GM06990 (cell line): ENCODE measurements at regions not wholly inside any gene's neighbourhood (a gene's known extent, or its start where the extent isn't known, plus 50 kb on each side); places are given as distances from the start of the nearest gene placed in this dataset.
"Not testable (repeated sequence)": the region's sequence is repeated elsewhere in the genome, so short reads cannot be mapped to it uniquely, and the experiment has no call there.

Experiments used
- DNase-seq: peaks from one replicate; pipeline ENCODE4 v3.0.0-alpha.2; 2011; ENCODE audit not compliant: insufficient read length; ENCODE audit errors: extremely low read depth
- H3K27me3 ChIP-seq: replicated peaks from 2 replicates; pipeline ENCODE4 v1.6.0; 2011; ENCODE audit warnings: low read length; ENCODE audit not compliant: control insufficient read depth, insufficient read depth
- H3K36me3 ChIP-seq: 2 replicates; pipeline ENCODE4 v1.5.1; 2011; ENCODE audit warnings: low read length; ENCODE audit not compliant: control insufficient read depth, insufficient read depth
- H3K4me3 ChIP-seq: replicated peaks from 2 replicates; pipeline ENCODE4 v1.5.1; 2011; ENCODE audit warnings: low read depth, mild to moderate bottlenecking, control low read depth, low read length
- TF ChIP-seq, protein P1 (sequence below): IDR thresholded peaks from 2 replicates; pipeline ENCODE4 v1.5.1; 2011; ENCODE audit warnings: low read length, control low read depth, mild to moderate bottlenecking, inconsistent platforms; ENCODE audit not compliant: insufficient read depth, poor library complexity, severe bottlenecking

DNA sequence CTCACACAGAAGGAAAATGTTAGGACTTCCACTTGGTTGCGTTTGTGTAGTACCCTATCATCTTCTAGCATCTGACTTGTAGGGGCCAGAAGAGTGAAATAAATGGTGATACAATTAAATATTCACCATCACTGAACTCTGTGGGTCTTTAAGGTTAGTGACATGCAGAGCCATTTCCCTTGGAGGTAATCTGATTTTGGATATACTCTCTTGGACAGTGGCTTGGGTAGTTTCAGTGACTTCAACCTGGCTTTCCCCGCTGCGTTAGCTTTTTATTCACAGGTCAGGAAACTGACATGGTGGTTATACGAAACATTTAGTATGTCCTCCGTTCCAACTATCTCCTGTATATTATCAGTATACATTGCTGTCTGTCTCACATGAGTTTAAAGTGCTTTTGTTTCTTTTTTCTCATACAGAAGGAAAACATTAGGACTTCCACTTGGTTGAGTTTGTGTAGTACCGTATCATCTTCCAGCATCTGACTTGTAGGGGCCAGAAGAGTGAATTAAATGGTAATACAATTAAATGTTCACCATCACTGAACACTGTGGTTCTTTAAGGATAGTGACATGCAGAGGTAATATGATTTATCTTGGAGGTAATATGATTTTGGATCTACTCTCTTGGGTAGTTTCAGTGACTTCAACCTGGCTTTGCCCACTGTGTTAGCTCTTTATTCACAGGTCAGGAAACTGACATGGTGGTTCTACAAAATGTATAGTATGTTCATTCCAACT is 883.6 kb downstream of the TAF11L14 start:
- TF ChIP-seq, protein P1, sequence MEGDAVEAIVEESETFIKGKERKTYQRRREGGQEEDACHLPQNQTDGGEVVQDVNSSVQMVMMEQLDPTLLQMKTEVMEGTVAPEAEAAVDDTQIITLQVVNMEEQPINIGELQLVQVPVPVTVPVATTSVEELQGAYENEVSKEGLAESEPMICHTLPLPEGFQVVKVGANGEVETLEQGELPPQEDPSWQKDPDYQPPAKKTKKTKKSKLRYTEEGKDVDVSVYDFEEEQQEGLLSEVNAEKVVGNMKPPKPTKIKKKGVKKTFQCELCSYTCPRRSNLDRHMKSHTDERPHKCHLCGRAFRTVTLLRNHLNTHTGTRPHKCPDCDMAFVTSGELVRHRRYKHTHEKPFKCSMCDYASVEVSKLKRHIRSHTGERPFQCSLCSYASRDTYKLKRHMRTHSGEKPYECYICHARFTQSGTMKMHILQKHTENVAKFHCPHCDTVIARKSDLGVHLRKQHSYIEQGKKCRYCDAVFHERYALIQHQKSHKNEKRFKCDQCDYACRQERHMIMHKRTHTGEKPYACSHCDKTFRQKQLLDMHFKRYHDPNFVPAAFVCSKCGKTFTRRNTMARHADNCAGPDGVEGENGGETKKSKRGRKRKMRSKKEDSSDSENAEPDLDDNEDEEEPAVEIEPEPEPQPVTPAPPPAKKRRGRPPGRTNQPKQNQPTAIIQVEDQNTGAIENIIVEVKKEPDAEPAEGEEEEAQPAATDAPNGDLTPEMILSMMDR, result no peak

DNA sequence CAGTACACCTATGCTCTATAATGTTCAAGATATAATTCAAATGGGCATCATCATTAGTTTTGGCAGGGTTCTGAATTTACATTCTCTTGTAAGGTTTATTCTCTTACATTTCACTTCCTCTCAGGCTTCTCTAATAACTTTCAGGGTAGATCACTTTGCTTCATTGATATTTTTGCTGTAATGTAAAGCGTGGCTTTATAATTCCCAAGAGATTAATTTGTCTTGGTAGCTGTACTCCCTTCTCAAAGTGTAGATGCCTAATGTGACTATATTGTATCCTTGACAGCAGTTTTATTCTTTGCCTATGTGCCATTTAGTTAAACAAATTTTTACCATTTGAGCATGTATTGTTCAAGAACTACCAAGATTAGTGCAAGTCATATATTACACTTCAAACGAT is 889.1 kb downstream of the TAF11L14 start:
- TF ChIP-seq, protein P1, result no peak
- no peak overlapping the region for H3K4me3 ChIP-seq
- no peaks in the 10 kb centered on the region for H3K27me3 ChIP-seq
- DNase-seq, result no peak
- H3K36me3 ChIP-seq, result no peaks in the 10 kb centered on the region

More for the DNA sequence above, 883.6 kb downstream of the TAF11L14 start:
- Histone ChIP-seq H3K27me3 (no peaks in the 10 kb centered on the region), H3K4me3 (no peak overlapping the region), H3K36me3 (no peaks in the 10 kb centered on the region)
- DNase-seq, result no peak

DNA sequence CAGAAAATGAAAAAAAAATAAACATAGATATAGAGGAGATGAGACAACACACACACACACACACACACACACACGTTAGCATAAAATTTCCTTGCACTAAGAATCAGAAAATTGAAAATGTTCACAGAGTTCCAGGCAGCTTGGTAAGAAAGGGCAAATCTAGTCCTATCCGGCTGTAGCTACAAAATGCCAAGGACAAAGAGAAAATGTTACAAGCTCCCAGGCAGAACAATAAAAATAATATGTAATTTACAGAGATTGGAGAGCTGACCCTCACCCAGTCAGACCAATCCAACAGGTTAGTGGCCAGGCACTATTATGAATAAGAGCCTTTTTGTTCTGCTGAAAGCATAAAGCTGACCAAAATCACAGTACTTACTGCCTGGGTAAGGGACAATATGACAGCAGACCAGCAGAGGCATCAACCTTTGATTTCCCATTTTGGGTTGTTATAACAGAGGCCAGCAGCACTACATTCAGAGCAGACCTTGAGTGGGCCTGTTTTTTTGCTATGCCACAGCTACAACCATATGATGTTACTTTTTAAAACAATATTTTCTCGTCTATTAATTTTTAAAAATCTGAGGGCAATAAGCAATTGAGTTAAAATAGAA is 892.6 kb downstream of the TAF11L14 start:
- no peak overlapping the region for H3K4me3 ChIP-seq
- TF ChIP-seq, protein P1, result no peak
- H3K27me3 ChIP-seq, result no peaks in the 10 kb centered on the region
- DNase-seq, result no peak
- no peaks in the 10 kb centered on the region for H3K36me3 ChIP-seq

DNA sequence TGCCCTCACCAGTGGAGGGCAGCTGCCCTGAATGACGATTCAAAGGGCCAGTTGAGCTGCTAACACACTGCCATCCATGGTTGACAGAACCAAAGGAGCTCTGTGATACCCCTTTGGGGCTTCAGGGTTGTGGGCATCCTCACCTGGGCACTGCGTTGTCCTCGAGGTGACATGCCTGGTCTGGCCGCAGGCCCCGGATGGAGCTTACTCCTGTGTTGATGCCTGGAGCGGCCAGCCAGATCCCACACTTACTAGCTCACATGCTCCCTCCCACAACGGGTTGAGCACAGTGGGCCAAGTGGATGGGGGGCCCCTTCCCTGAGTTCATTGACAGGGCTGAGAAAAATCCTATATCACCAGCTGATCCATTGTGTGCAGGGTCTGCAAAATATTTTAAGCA is 898.9 kb downstream of the TAF11L14 start:
- no peaks in the 10 kb centered on the region for H3K36me3 ChIP-seq
- DNase-seq, result no peak
- TF ChIP-seq, protein P1, result no peak

DNA sequence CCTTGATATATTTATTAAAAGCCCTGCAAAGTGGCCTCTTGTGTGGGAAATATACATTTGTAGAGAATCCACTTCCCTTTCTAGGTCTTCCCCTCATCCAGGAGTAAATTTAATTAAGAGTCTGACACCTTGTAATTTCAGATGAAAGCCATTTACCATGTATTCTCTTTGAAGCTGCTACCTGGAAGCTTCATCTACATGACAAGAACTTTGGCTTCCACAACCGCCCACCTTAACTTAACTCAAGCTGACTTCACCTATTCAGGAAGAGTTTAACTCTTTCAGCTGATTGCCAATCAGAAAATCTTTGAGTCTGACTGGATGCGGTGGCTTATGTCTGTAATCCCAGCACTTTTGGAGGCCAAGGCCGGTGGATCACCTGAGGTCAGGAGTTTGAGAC is 899.9 kb downstream of the TAF11L14 start:
- no peak for DNase-seq
- H3K27me3 ChIP-seq, result no peaks in the 10 kb centered on the region
- no peak overlapping the region for H3K4me3 ChIP-seq
- TF ChIP-seq, protein P1, result no peak
- no peaks in the 10 kb centered on the region for H3K36me3 ChIP-seq

More for the DNA sequence above, 898.9 kb downstream of the TAF11L14 start:
- no peak overlapping the region for H3K4me3 ChIP-seq
- H3K27me3 ChIP-seq, result no peaks in the 10 kb centered on the region

DNA sequence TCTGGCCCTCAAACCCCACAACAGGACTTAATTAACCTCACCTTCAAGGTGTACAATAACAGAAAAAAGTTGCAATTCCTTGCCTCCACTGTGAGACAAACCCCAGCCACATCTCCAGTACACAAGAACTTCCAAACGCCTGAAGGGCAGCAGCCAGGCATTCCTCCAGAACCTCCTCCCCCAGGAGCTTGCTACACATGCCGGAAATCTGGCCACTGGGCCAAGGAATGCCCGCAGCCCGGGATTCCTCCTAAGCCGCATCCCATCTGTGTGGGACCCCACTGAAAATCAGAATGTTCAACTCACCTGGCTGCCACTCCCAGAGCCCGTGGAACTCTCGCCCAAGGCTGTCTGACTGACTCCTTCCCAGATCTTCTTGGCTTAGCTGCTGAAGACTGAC is 901.5 kb downstream of the TAF11L14 start:
- H3K27me3 ChIP-seq, DNase-seq, H3K4me3 ChIP-seq, H3K36me3 ChIP-seq: not testable (repeated sequence)
